ENCODE measurements at regions not wholly inside any gene's neighbourhood (a gene's known extent, or its start where the extent isn't known, plus 50 kb on each side); places are given as distances from the start of the nearest gene placed in this dataset.

DNA sequence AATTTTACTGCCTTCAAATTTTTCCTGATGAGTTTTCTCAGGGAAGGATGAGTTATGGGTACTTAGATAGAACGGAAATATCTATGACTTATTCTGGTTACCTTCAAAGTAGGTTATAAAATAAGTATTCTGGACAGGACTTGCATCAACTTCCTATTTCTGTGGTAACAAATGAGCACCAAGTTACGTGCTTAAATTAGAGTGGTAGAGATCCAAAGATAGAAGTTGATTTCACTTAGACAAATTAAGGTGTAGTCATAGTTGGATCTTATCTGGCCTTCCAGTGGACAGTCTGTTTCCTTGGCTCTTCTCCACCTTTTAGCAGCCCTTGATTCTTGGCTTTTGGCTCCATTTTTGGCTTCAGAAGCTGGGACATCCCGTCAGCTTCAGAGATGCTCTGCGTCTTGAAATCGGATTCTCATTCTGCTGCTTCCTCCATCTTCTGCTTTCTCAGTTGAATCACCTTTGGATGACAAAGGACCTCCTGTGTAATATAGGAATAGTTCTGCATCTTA is 109.9 kb downstream of the ZNF518B start:
- no peaks in the 10 kb centered on the region for H3K4me1 Mint-ChIP-seq
- CTCF ChIA-PET, result no interaction called here
- H3K27me3 Mint-ChIP-seq, result peaks cover 2 to 23% of the 10 kb centered on the region in 2 donors
- POLR2A ChIA-PET, result no interaction called here
- H3K9me3 Mint-ChIP-seq, result peaks cover 0 to 5% (median 0%) of the 10 kb centered on the region in 5 donors
- no peaks in the 10 kb centered on the region for H3K4me1 ChIP-seq (ENCODE audit: insufficient read depth, low read length)
- H3K4me3 ChIP-seq (ENCODE audit: low read length), result no peak overlapping the region
- DNase-seq, result no peak
- no peaks in the 10 kb centered on the region for H3K27me3 ChIP-seq (ENCODE audit: insufficient read depth, low read length, poor library complexity, severe bottlenecking)
- no peaks in the 10 kb centered on the region for H3K9me3 ChIP-seq (ENCODE audit: low read length)
- no peaks in the 10 kb centered on the region for H3K36me3 ChIP-seq (ENCODE audit: insufficient read depth, low read length)
- no peaks in the 10 kb centered on the region for H3K36me3 Mint-ChIP-seq
- no peak overlapping the region for H3K27ac Mint-ChIP-seq
- no peak overlapping the region for H3K27ac ChIP-seq (ENCODE audit: low read depth, low read length)
- no peak overlapping the region for H3K4me3 Mint-ChIP-seq

DNA sequence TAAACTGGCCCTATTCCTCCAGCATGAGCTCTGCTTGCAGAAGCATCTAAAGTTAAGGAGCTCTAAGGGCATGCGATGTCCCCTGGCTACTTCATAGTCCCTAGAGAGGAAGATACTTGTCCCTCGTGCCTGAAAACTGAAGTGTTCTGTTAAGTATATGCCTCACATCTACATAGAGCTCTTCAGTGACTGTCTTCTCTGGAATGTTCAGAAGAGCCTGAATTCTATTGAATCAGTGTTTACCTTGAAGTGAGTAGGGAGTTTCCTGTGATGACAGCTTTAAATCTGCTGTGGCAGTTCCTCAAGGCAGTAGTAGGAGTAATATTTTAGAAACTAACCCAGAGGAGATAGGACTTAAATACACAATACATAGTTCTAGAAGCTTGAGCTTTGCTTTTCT is 111.2 kb downstream of the ZNF518B start:
- Mint-ChIP-seq H3K27ac (no peak overlapping the region), H3K9me3 (peaks cover 0 to 5% (median 0%) of the 10 kb centered on the region in 5 donors)

DNA sequence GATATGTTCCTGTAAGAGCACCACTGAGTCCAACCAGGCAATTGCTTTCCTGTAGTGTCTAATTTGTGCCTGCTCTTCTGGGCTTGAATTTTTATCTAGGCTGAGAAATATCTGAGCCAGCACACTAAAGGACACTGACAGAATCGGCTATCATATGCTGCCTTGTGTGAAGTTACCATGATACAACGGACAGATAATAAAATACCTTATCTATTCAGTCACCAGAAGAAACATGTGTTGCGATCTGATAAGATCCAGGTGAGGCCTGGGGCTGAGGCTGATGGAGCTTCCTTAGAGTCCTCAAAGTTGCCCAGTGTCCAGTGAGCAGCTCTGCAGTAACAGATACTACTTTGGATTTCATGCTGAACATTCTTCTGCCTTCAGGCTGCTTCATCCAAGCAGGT is 111.8 kb downstream of the ZNF518B start:
- H3K27me3 ChIP-seq (ENCODE audit: insufficient read depth, low read length, poor library complexity, severe bottlenecking), result no peaks in the 10 kb centered on the region
- H3K36me3 Mint-ChIP-seq, result no peaks in the 10 kb centered on the region
- H3K27ac Mint-ChIP-seq, result no peak overlapping the region
- H3K27me3 Mint-ChIP-seq, result peaks cover 2 to 12% of the 10 kb centered on the region in 2 donors
- H3K4me3 ChIP-seq (ENCODE audit: low read length), result no peak overlapping the region
- no peak for DNase-seq
- H3K27ac ChIP-seq (ENCODE audit: low read depth, low read length), result no peak overlapping the region
- no peaks in the 10 kb centered on the region for H3K4me1 Mint-ChIP-seq
- ChIA-PET POLR2A (no interaction called here), CTCF (no interaction called here)
- no peak overlapping the region for H3K4me3 Mint-ChIP-seq
- no peaks in the 10 kb centered on the region for H3K9me3 ChIP-seq (ENCODE audit: low read length)
- no peaks in the 10 kb centered on the region for H3K4me1 ChIP-seq (ENCODE audit: insufficient read depth, low read length)
- peaks cover 0 to 4% (median 0%) of the 10 kb centered on the region in 5 donors for H3K9me3 Mint-ChIP-seq
- no peaks in the 10 kb centered on the region for H3K36me3 ChIP-seq (ENCODE audit: insufficient read depth, low read length)

More for the DNA sequence above, 111.2 kb downstream of the ZNF518B start:
- Histone ChIP-seq H3K27me3 (ENCODE audit: insufficient read depth, low read length, poor library complexity, severe bottlenecking) (no peaks in the 10 kb centered on the region), H3K27ac (ENCODE audit: low read depth, low read length) (no peak overlapping the region), H3K4me1 (ENCODE audit: insufficient read depth, low read length) (no peaks in the 10 kb centered on the region), H3K9me3 (ENCODE audit: low read length) (no peaks in the 10 kb centered on the region), H3K36me3 (ENCODE audit: insufficient read depth, low read length) (no peaks in the 10 kb centered on the region), H3K4me3 (ENCODE audit: low read length) (no peak overlapping the region)
- Mint-ChIP-seq H3K27me3 (peaks cover 2 to 12% of the 10 kb centered on the region in 2 donors), H3K4me3 (no peak overlapping the region), H3K4me1 (no peaks in the 10 kb centered on the region), H3K36me3 (no peaks in the 10 kb centered on the region)
- DNase-seq, result no peak
- ChIA-PET POLR2A (no interaction called here), CTCF (no interaction called here)

DNA sequence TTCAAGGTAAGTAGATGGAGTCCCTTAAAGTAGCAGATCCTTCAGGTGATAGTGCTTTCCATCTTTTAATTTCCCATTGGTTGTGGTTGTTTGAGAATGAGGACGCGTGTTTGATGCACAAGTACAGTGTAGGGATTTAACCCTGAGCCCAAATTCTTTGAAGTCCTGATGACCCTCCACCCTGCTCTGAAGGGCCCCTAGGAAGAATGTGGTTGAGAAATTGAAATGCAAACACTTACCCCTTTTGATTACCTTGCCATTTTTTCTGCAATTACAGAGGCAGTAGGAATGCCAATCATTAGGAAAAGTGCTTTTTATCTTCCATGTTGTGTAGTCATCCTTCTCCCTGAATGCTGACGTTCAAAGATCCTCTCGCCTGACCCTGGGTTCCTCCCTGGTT is 112.4 kb downstream of the ZNF518B start:
- H3K36me3 ChIP-seq (ENCODE audit: insufficient read depth, low read length), result no peaks in the 10 kb centered on the region

DNA sequence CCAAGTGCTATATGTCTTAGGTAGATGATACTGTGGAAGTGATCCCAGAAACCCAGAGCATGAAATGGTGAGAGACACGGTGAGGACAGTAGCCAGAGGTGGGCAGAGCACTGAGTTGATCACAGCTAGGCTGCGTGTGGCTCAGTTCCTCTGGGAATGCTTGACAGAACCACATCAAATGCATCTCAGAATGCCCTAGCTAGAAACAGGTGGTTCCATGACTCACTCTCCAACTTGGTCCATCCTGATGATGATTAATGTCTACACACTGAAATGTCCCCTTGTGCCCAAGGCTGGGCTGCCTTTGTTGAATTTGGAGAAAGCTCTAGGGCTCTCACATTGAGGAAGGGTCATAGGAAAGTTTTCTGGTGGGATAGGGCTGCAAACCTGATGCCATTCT is 113.6 kb downstream of the ZNF518B start:
- CTCF ChIA-PET, result no interaction called here
- no peaks in the 10 kb centered on the region for H3K36me3 Mint-ChIP-seq
- Histone ChIP-seq H3K36me3 (ENCODE audit: insufficient read depth, low read length) (no peaks in the 10 kb centered on the region), H3K4me1 (ENCODE audit: insufficient read depth, low read length) (no peaks in the 10 kb centered on the region), H3K9me3 (ENCODE audit: low read length) (no peaks in the 10 kb centered on the region), H3K4me3 (ENCODE audit: low read length) (no peak overlapping the region), H3K27me3 (ENCODE audit: insufficient read depth, low read length, poor library complexity, severe bottlenecking) (no peaks in the 10 kb centered on the region), H3K27ac (ENCODE audit: low read depth, low read length) (no peak overlapping the region)
- DNase-seq, result no peak
- peaks cover 2 to 9% of the 10 kb centered on the region in 2 donors for H3K27me3 Mint-ChIP-seq
- H3K4me3 Mint-ChIP-seq, result no peak overlapping the region
- H3K4me1 Mint-ChIP-seq, result no peaks in the 10 kb centered on the region
- H3K27ac Mint-ChIP-seq, result no peak overlapping the region
- H3K9me3 Mint-ChIP-seq, result peaks cover 0 to 6% (median 0%) of the 10 kb centered on the region in 5 donors
- POLR2A ChIA-PET, result no interaction called here

More for the DNA sequence above, 112.4 kb downstream of the ZNF518B start:
- DNase-seq, result no peak
- H3K27me3 Mint-ChIP-seq, result peaks cover 2 to 11% of the 10 kb centered on the region in 2 donors
- CTCF ChIA-PET, result no interaction called here
- Histone ChIP-seq H3K27ac (ENCODE audit: low read depth, low read length) (no peak overlapping the region), H3K27me3 (ENCODE audit: insufficient read depth, low read length, poor library complexity, severe bottlenecking) (no peaks in the 10 kb centered on the region), H3K9me3 (ENCODE audit: low read length) (no peaks in the 10 kb centered on the region), H3K4me1 (ENCODE audit: insufficient read depth, low read length) (no peaks in the 10 kb centered on the region), H3K4me3 (ENCODE audit: low read length) (no peak overlapping the region)
- POLR2A ChIA-PET, result no interaction called here
- peaks cover 0 to 4% (median 0%) of the 10 kb centered on the region in 5 donors for H3K9me3 Mint-ChIP-seq
- H3K4me3 Mint-ChIP-seq, result no peak overlapping the region
- no peak overlapping the region for H3K27ac Mint-ChIP-seq
- H3K4me1 Mint-ChIP-seq, result no peaks in the 10 kb centered on the region
- H3K36me3 Mint-ChIP-seq, result no peaks in the 10 kb centered on the region

DNA sequence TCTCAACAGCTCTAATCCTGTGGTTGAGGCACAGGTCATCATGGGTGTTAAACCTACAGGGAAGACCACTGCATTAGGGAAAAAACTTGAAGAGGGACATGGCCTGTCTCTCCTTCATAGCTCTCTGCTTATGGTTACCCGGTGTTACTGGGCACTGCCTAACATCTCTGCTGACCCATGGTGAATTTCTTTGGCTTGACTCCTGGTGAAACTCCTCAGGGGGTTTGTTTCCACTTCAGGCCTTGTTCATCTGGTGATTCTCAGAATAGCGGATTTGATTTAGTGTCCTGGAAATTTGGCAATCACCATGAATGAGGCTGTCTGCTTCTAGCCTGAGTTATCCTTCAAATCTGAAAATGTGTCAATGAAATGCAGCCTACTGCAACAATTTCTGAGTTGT is 114.4 kb downstream of the ZNF518B start:
- Mint-ChIP-seq H3K36me3 (no peaks in the 10 kb centered on the region), H3K4me3 (no peak overlapping the region), H3K9me3 (peaks cover 0 to 8% (median 0%) of the 10 kb centered on the region in 5 donors), H3K27ac (no peak overlapping the region), H3K27me3 (peaks cover 4 to 14% of the 10 kb centered on the region in 2 donors), H3K4me1 (no peaks in the 10 kb centered on the region)
- no peaks in the 10 kb centered on the region for H3K4me1 ChIP-seq (ENCODE audit: insufficient read depth, low read length)
- no peak for DNase-seq
- no peak overlapping the region for H3K4me3 ChIP-seq (ENCODE audit: low read length)
- no peaks in the 10 kb centered on the region for H3K27me3 ChIP-seq (ENCODE audit: insufficient read depth, low read length, poor library complexity, severe bottlenecking)
- no peaks in the 10 kb centered on the region for H3K9me3 ChIP-seq (ENCODE audit: low read length)
- ChIA-PET POLR2A (no interaction called here), CTCF (no interaction called here)
- no peak overlapping the region for H3K27ac ChIP-seq (ENCODE audit: low read depth, low read length)
- H3K36me3 ChIP-seq (ENCODE audit: insufficient read depth, low read length), result no peaks in the 10 kb centered on the region

DNA sequence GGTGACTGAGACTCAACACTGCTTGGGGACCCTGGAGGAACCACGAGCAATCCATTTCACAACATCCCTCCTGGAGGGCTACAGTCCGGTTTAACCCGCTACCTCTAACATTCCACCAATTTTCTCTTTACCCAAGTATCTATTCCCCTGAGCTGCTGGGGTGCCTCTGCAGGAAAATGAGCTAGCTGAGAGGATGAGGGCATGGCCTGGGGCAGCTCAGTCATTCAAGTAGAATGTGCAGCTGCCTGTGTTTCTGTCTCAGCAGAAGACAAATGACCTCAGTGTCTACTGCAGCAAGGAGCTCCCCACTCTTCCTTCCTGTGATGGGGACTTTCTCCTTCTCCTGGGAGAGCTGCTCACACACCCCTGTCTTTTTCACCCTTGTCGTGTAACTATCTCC is 120.8 kb downstream of the ZNF518B start:
- Histone ChIP-seq H3K4me1 (ENCODE audit: insufficient read depth, low read length) (no peaks in the 10 kb centered on the region), H3K36me3 (ENCODE audit: insufficient read depth, low read length) (no peaks in the 10 kb centered on the region), H3K27ac (ENCODE audit: low read depth, low read length) (no peak overlapping the region), H3K27me3 (ENCODE audit: insufficient read depth, low read length, poor library complexity, severe bottlenecking) (no peaks in the 10 kb centered on the region), H3K9me3 (ENCODE audit: low read length) (no peaks in the 10 kb centered on the region), H3K4me3 (ENCODE audit: low read length) (no peak overlapping the region)
- H3K27me3 Mint-ChIP-seq, result peaks cover 10 to 46% of the 10 kb centered on the region in 2 donors
- H3K27ac Mint-ChIP-seq, result no peak overlapping the region
- POLR2A ChIA-PET, result no interaction called here
- CTCF ChIA-PET, result no interaction called here
- peaks cover 0 to 1% (median 0%) of the 10 kb centered on the region in 3 donors for H3K36me3 Mint-ChIP-seq
- no peak for DNase-seq
- peaks cover 0 to 19% (median 5%) of the 10 kb centered on the region in 5 donors for H3K9me3 Mint-ChIP-seq
- H3K4me3 Mint-ChIP-seq, result no peak overlapping the region
- no peaks in the 10 kb centered on the region for H3K4me1 Mint-ChIP-seq

DNA sequence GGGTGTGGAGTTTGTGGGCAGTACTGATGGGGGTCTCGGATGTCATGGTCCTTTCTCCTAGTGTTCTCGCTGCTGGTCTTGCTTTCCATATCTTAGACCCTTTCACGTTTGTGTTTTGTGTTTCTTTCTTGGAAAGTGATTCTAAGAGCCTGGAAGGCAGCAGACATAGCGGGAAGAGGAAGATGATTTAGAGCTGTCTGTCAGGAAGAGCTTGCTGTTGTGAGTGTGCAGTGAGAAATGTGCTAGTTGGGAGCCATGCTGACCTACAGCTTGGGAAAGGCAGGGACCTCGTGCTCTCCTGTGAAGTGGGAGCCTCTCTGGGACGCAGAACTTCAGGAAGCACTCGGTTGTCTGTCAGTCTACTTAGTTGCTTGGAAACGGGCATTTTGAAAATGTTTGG is 122.2 kb downstream of the ZNF518B start:
- Histone ChIP-seq H3K4me3 (ENCODE audit: low read length) (no peak overlapping the region), H3K36me3 (ENCODE audit: insufficient read depth, low read length) (no peaks in the 10 kb centered on the region), H3K27me3 (ENCODE audit: insufficient read depth, low read length, poor library complexity, severe bottlenecking) (no peaks in the 10 kb centered on the region), H3K4me1 (ENCODE audit: insufficient read depth, low read length) (no peaks in the 10 kb centered on the region), H3K27ac (ENCODE audit: low read depth, low read length) (no peak overlapping the region), H3K9me3 (ENCODE audit: low read length) (no peaks in the 10 kb centered on the region)
- H3K27ac Mint-ChIP-seq, result no peak overlapping the region
- H3K27me3 Mint-ChIP-seq, result peaks cover 10 to 46% of the 10 kb centered on the region in 2 donors
- H3K9me3 Mint-ChIP-seq, result peaks cover 0 to 27% (median 5%) of the 10 kb centered on the region in 5 donors
- CTCF ChIA-PET, result no interaction called here
- H3K4me1 Mint-ChIP-seq, result no peaks in the 10 kb centered on the region
- H3K4me3 Mint-ChIP-seq, result no peak overlapping the region
- POLR2A ChIA-PET, result no interaction called here
- no peak for DNase-seq
- H3K36me3 Mint-ChIP-seq, result peaks cover 0 to 1% (median 0%) of the 10 kb centered on the region in 3 donors
